ENCODE measurements at regions not wholly inside any gene's neighbourhood (a gene's known extent, or its start where the extent isn't known, plus 50 kb on each side); places are given as distances from the start of the nearest gene placed in this dataset.

DNA sequence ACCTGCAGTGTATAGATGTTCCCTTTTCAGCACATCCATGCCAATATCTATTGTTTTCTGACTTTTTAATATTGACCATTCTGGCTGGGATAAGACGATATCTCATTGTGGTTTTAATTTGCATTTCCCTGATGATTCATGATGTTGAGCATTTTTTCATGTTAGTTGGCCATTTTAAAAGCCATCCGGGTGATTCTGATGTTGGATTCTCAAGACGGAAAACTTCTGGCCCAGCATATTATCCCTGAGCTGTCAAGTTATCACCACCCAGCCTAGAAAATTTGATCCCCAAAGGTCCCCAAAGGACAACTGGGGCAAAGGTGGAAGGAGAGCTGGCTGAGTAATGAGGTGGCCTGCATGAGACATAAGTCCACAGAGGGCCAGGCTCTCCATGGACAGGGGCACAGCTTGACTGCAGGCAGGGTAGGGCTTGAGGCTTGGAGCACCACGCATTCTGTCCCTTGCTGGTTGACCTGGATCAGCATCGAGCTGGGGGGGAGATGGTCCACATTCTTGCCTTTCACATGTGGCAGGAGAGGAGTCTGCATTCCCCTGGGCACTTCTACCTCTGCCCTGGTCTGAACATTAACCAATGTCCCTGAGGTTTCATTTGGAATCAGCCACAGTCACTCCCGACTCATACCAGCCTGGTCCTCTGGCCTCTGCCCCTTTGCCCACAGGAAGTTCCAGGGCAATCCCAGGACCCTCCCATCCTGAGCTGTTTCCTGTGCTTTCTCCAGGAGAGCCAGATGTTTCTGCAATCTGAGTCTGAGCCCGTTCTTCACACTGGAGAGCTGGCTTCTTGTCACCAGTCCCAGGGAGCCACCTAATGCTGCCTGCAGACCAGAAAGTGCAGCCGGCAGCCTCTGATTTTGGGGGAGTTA is 69.2 kb downstream of the ISG20 start:
- Histone ChIP-seq H3K4me3 (ENCODE audit: low read depth, low read length) (no peak overlapping the region), H3K9me3 (ENCODE audit: control insufficient read depth, insufficient read depth, low read length) (no peaks in the 10 kb centered on the region), H3K27ac (ENCODE audit: low read depth, low read length) (no peak overlapping the region), H3K27me3 (ENCODE audit: control insufficient read depth, insufficient read depth, low read length) (no peaks in the 10 kb centered on the region)
- POLR2A ChIA-PET, result interaction anchor here (0.6 kb wide), 1 partner anchor 74 kb away, joined by 9 read pairs; no protein-coding TSS in a partner anchor
- CTCF ChIA-PET, result interaction anchor here (1.0 kb wide), 1 partner anchor 11 kb away, joined by 3 read pairs; no protein-coding TSS in a partner anchor
- no peak for TF ChIP-seq CTCF (IDR thresholded peaks at IDR 0.05; ENCODE audit: low read depth, low read length)
- DNase-seq (ENCODE audit: low read depth, low spot score), result no peak

DNA sequence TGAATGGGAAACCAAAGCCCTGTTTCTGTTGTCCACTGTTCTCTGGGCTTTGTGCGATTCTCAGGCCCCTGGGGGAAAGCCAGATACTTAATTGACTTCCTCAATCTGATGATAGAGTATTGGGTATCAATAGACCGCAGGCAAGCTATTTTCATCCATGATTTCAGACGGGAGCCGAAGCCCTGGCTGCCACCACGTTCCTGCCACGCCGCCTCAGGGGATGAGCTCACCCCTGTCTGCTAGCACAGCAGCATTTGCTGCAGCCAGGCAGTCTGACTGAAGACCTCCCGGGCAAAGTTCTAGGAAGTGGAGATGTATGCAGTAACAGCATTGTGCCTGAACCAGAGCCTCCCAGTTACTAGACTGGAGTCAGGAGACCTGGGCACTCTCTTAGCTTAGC is 69.8 kb downstream of the ISG20 start:
- no peak for TF ChIP-seq CTCF (IDR thresholded peaks at IDR 0.05; ENCODE audit: low read depth, low read length)
- Histone ChIP-seq H3K9me3 (ENCODE audit: control insufficient read depth, insufficient read depth, low read length) (no peaks in the 10 kb centered on the region), H3K27me3 (ENCODE audit: control insufficient read depth, insufficient read depth, low read length) (no peaks in the 10 kb centered on the region), H3K4me3 (ENCODE audit: low read depth, low read length) (no peak overlapping the region), H3K27ac (ENCODE audit: low read depth, low read length) (no peak overlapping the region)
- ChIA-PET POLR2A (interaction anchor here (0.6 kb wide), 1 partner anchor 75 kb away, joined by 9 read pairs; no protein-coding TSS in a partner anchor), CTCF (interaction anchor here (1.0 kb wide), 1 partner anchor 12 kb away, joined by 3 read pairs; no protein-coding TSS in a partner anchor)
- no peak for DNase-seq (ENCODE audit: low read depth, low spot score)

DNA sequence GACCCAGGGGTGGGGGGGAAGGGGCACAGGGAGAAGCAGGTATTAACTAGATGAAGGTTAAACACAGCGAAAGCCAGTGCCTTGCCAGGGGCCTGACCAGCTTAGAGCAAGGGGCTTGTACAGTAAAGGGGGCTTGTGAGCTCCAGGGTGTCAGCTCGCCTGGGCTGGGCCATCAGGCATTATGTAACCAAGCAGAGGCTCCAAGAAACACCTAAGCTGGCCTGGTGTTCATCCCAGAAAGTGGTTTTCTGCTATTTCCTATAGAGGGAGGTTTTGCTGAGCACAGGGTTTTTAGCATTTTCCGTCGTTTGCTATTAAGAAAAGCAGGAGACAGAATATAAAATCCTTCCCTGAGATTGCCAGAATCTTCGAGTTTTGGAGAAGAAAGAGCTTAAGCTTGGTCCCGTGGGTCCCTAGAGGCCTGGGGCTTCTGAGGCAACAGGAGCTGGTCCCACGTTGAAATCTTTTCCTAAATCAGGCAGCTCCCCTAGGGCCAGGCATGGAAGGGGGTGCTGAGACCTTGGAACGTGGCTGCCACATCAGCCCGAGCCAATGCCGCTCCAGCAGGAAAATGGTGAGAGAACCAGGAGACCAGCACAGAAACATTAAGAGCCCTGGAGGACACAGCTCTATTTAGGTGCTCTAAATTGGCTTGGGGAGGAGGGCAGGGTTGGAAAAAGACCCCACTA is 71.4 kb downstream of the ISG20 start:
- H3K27me3 ChIP-seq (ENCODE audit: control insufficient read depth, insufficient read depth, low read length), result peaks cover 5% of the 10 kb centered on the region
- no peak overlapping the region for H3K4me3 ChIP-seq (ENCODE audit: low read depth, low read length)
- H3K9me3 ChIP-seq (ENCODE audit: control insufficient read depth, insufficient read depth, low read length), result no peaks in the 10 kb centered on the region
- no peak overlapping the region for H3K27ac ChIP-seq (ENCODE audit: low read depth, low read length)
- CTCF ChIA-PET, result interaction anchor here (0.6 to 0.8 kb wide), 2 partner anchors 43 to 55 kb away, joined by 4 to 5 read pairs; no protein-coding TSS in a partner anchor
- POLR2A ChIA-PET, result interaction anchor here (0.6 kb wide), 1 partner anchor 88 kb away, joined by 3 read pairs; no protein-coding TSS in a partner anchor
- no peak for DNase-seq (ENCODE audit: low read depth, low spot score)
- TF ChIP-seq CTCF (IDR thresholded peaks at IDR 0.05; ENCODE audit: low read depth, low read length), result no peak

DNA sequence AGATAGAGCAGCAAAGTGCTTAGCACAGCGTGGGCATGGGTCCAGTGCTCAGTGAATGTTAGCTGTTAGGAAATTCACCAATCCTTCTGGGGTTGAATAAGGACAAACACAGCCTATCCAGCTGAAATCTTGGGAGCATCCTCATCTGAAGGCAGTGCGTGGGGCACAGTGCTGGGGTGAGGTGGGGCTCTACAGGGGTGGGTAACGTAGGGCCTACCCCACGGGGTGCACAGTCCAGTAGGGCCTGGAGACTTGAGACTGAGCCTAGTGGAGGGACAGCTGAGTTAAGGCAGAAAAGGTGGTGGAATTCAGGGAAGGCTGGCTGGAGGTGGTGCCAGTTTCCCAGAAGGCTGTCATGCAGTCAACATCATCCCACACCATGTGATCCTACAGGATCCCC is 73.0 kb downstream of the ISG20 start:
- no peak for TF ChIP-seq CTCF (IDR thresholded peaks at IDR 0.05; ENCODE audit: low read depth, low read length)
- POLR2A ChIA-PET, result no interaction called here
- CTCF ChIA-PET, result no interaction called here

More for the DNA sequence above, 73.0 kb downstream of the ISG20 start:
- H3K27ac ChIP-seq (ENCODE audit: low read depth, low read length), result no peak overlapping the region
- no peak for DNase-seq (ENCODE audit: low read depth, low spot score)
- peaks cover 13% of the 10 kb centered on the region for H3K27me3 ChIP-seq (ENCODE audit: control insufficient read depth, insufficient read depth, low read length)
- H3K9me3 ChIP-seq (ENCODE audit: control insufficient read depth, insufficient read depth, low read length), result no peaks in the 10 kb centered on the region
- H3K4me3 ChIP-seq (ENCODE audit: low read depth, low read length), result no peak overlapping the region

Measured in AG04450 (cell line).